ENCODE measurements at regions not wholly inside any gene's neighbourhood (a gene's known extent, or its start where the extent isn't known, plus 50 kb on each side); places are given as distances from the start of the nearest gene placed in this dataset.
"Not testable (repeated sequence)": the region's sequence is repeated elsewhere in the genome, so short reads cannot be mapped to it uniquely, and the experiment has no call there.

GRCh38 chr1:232158558-232158957, 471.4 kb downstream of the SIPA1L2 start:
- not testable (repeated sequence) for TF ChIP-seq OSR1 (CRISPR knock-in tag; IDR thresholded peaks at IDR 0.05); RARB (CRISPR knock-in tag; IDR thresholded peaks at IDR 0.05); ESRRG (CRISPR knock-in tag; IDR thresholded peaks at IDR 0.05); PATZ1 (CRISPR knock-in tag; IDR thresholded peaks at IDR 0.05; ENCODE audit: borderline replicate concordance); ARNTL (CRISPR knock-in tag; IDR thresholded peaks at IDR 0.05; ENCODE audit: borderline replicate concordance, low read depth); ZNF70 (CRISPR knock-in tag; IDR thresholded peaks at IDR 0.05); CREB5 (CRISPR knock-in tag; IDR thresholded peaks at IDR 0.05; ENCODE audit: low read depth)
- TF ChIP-seq ZNF8 (CRISPR knock-in tag; IDR thresholded peaks at IDR 0.05), result peak; percentile 56; the same call in 1 of the 2 replicates
